ENCODE measurements at regions not wholly inside any gene's neighbourhood (a gene's known extent, or its start where the extent isn't known, plus 50 kb on each side); places are given as distances from the start of the nearest gene placed in this dataset.
"Not testable (repeated sequence)": the region's sequence is repeated elsewhere in the genome, so short reads cannot be mapped to it uniquely, and the experiment has no call there.

DNA sequence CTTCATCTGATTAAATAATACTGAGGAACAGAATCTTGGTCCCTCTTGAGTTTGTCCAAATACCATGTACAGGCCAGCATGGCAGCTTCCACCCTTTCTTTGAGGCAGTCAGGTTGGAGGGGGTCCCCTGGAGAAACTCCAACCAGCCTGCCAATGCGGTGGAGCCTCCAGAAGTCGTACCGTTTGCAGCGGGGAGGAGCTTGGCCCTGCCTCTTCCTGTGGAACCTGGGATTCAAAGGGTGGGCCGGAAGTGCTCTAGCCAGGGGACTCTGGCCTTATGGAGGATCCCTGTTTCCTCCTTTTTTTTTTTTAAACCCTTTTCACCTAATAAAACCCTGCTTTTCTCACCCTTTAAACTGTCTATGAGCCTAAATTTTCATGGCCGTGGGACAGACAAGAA, 216.3 kb upstream of the ZNF608 start:
- H3K9me2 ChIP-seq (ENCODE audit: insufficient read depth, low read length): no peaks in the 10 kb centered on the region
- no peaks in the 10 kb centered on the region for H3K79me2 ChIP-seq (ENCODE audit: insufficient read depth, low read depth, low read length)
- DNase-seq (ENCODE audit: low spot score): no peak
- BruUV-seq (replicated peaks): no TSS peak
- intact Hi-C loops (cut with micrococcal nuclease; ENCODE audit: unreplicated experiment): no loop called here
- CTCF ChIA-PET (ENCODE audit: unreplicated experiment): no interaction called here
- no peak overlapping the region for H2AFZ ChIP-seq (ENCODE audit: low read length)
- H3K4me3 ChIP-seq (ENCODE audit: low read depth, low read length, poor library complexity, severe bottlenecking): no peak overlapping the region
- TF ChIP-seq, protein P1, sequence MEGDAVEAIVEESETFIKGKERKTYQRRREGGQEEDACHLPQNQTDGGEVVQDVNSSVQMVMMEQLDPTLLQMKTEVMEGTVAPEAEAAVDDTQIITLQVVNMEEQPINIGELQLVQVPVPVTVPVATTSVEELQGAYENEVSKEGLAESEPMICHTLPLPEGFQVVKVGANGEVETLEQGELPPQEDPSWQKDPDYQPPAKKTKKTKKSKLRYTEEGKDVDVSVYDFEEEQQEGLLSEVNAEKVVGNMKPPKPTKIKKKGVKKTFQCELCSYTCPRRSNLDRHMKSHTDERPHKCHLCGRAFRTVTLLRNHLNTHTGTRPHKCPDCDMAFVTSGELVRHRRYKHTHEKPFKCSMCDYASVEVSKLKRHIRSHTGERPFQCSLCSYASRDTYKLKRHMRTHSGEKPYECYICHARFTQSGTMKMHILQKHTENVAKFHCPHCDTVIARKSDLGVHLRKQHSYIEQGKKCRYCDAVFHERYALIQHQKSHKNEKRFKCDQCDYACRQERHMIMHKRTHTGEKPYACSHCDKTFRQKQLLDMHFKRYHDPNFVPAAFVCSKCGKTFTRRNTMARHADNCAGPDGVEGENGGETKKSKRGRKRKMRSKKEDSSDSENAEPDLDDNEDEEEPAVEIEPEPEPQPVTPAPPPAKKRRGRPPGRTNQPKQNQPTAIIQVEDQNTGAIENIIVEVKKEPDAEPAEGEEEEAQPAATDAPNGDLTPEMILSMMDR (conservative IDR thresholded peaks at IDR 0.05; ENCODE audit: low read length): no peak
- H3K36me3 ChIP-seq (ENCODE audit: insufficient read depth, low read length): no peaks in the 10 kb centered on the region
- POLR2A ChIA-PET: interaction anchor here (0.6 to 1.4 kb wide), 4 partner anchors 15 to 124 kb away, joined by 3 to 4 read pairs (median 4); no protein-coding TSS in a partner anchor
- no peaks in the 10 kb centered on the region for H3K9me3 ChIP-seq (ENCODE audit: low read length)
- no peak overlapping the region for H3K4me2 ChIP-seq (ENCODE audit: low read length)
- peaks cover 5% of the 10 kb centered on the region for H3K4me1 ChIP-seq (ENCODE audit: insufficient read depth, low read length, poor library complexity, severe bottlenecking)
- H3K27ac ChIP-seq (ENCODE audit: low read depth, low read length, poor library complexity, severe bottlenecking): no peak overlapping the region
- no peaks in the 10 kb centered on the region for H4K20me1 ChIP-seq (ENCODE audit: insufficient read depth, low read length)

DNA sequence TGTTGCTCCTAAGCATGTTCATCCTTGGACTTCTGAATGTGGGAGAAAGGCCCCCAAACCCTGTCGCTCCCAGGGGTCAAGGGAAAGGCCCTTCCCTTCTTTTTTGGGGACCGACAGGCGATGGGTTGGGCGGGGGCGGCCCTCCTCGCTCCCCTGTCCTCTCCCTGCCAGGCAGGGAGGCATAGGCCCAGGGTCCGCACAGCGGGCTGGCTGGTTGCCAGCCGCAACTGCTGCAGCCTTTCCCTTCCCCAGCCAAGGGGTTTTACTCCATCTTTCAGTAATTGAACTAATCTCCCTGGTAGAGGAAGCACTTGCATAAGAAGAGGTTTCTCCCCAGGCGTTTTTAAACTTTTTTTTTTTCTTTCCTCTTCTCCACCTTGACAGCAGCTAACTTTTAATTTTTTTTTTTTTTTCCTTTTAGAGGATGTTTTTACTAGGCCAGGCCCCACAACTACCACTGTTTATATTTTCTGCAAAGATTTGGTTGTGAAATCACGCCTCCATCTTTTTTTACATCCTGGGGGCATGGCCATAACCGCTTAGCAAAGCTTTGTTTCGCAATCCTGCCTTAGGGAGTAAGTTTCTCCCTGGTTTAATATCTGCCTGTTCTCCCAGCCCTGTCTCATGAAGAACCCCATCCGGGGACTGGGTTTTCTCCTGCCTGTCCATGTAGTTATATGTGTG, 216.9 kb upstream of the ZNF608 start:
- Histone ChIP-seq H4K20me1 (ENCODE audit: insufficient read depth, low read length) (no peaks in the 10 kb centered on the region), H3K27ac (ENCODE audit: low read depth, low read length, poor library complexity, severe bottlenecking) (no peak overlapping the region), H3K4me3 (ENCODE audit: low read depth, low read length, poor library complexity, severe bottlenecking) (no peak overlapping the region), H3K79me2 (ENCODE audit: insufficient read depth, low read depth, low read length) (no peaks in the 10 kb centered on the region), H3K9me2 (ENCODE audit: insufficient read depth, low read length) (no peaks in the 10 kb centered on the region), H3K4me1 (ENCODE audit: insufficient read depth, low read length, poor library complexity, severe bottlenecking) (peaks cover 5% of the 10 kb centered on the region), H2AFZ (ENCODE audit: low read length) (no peak overlapping the region), H3K4me2 (ENCODE audit: low read length) (no peak overlapping the region), H3K36me3 (ENCODE audit: insufficient read depth, low read length) (no peaks in the 10 kb centered on the region), H3K9me3 (ENCODE audit: low read length) (no peaks in the 10 kb centered on the region)
- DNase-seq (ENCODE audit: low spot score): no peak
- POLR2A ChIA-PET: interaction anchor here (0.6 to 1.4 kb wide), 4 partner anchors 10 to 123 kb away, joined by 3 to 4 read pairs (median 4); no protein-coding TSS in a partner anchor
- no TSS peak for BruUV-seq (replicated peaks)
- intact Hi-C loops (cut with micrococcal nuclease; ENCODE audit: unreplicated experiment): no loop called here
- CTCF ChIA-PET (ENCODE audit: unreplicated experiment): no interaction called here
- no peak for TF ChIP-seq EZH2phosphoT487 (IDR thresholded peaks at IDR 0.05; ENCODE audit: borderline replicate concordance, low read depth, low read length)
- TF ChIP-seq, protein P1 (conservative IDR thresholded peaks at IDR 0.05; ENCODE audit: low read length): no peak

DNA sequence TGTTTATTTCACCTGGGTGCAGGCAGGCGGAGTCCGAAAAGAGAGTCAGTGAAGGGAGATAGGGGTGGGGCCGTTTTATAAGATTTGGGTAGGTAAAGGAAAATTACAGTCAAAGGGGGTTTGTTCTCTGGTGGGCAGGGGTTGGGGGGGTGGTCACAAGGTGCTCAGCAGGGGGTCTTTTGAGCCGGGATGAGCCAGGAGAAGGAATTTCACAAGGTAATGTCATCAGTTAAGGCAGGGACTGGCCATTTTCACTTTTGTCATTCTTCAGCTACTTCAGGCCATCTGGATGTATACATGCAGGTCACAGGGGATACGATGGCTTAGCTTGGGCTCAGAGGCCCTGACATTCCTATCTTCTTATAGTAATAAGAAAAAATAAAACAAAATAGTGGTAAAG, 220.3 kb upstream of the ZNF608 start:
- intact Hi-C loops (cut with micrococcal nuclease; ENCODE audit: unreplicated experiment); H3K4me1 ChIP-seq (ENCODE audit: insufficient read depth, low read length, poor library complexity, severe bottlenecking); DNase-seq (ENCODE audit: low spot score); H3K9me3 ChIP-seq (ENCODE audit: low read length); CTCF ChIA-PET (ENCODE audit: unreplicated experiment); H3K27ac ChIP-seq (ENCODE audit: low read depth, low read length, poor library complexity, severe bottlenecking); H4K20me1 ChIP-seq (ENCODE audit: insufficient read depth, low read length); H3K36me3 ChIP-seq (ENCODE audit: insufficient read depth, low read length); BruUV-seq (replicated peaks); H3K4me2 ChIP-seq (ENCODE audit: low read length); H3K9me2 ChIP-seq (ENCODE audit: insufficient read depth, low read length); H3K4me3 ChIP-seq (ENCODE audit: low read depth, low read length, poor library complexity, severe bottlenecking); H2AFZ ChIP-seq (ENCODE audit: low read length); H3K79me2 ChIP-seq (ENCODE audit: insufficient read depth, low read depth, low read length): not testable (repeated sequence)
- POLR2A ChIA-PET: interaction anchor here (1.2 to 1.5 kb wide), 2 partner anchors 9 to 15 kb away, joined by 3 to 9 read pairs; no protein-coding TSS in a partner anchor

DNA sequence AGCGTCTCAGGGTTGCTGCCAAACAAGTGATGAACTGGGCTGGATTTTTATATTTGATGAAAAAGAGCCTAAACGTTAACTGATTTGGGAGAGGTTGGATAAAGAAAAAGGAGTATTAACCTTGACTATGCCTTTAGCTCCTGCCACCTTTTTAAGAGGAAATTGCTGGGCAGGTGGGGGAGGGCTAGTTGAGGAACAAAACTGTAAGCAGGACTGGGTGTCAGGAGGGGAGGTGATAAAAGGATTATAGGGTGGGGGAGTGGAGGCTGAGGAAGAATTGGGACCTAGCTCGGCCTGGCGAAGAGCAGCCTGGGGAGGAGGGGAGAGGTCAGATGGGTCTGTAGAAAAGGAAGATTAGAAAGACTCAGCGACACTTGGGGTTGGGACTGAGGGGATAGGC, 223.9 kb upstream of the ZNF608 start:
- CTCF ChIA-PET (ENCODE audit: unreplicated experiment); H3K79me2 ChIP-seq (ENCODE audit: insufficient read depth, low read depth, low read length); H3K9me2 ChIP-seq (ENCODE audit: insufficient read depth, low read length); H2AFZ ChIP-seq (ENCODE audit: low read length); H3K36me3 ChIP-seq (ENCODE audit: insufficient read depth, low read length); intact Hi-C loops (cut with micrococcal nuclease; ENCODE audit: unreplicated experiment); H3K9me3 ChIP-seq (ENCODE audit: low read length); H3K4me3 ChIP-seq (ENCODE audit: low read depth, low read length, poor library complexity, severe bottlenecking); DNase-seq (ENCODE audit: low spot score); POLR2A ChIA-PET; H3K27ac ChIP-seq (ENCODE audit: low read depth, low read length, poor library complexity, severe bottlenecking); BruUV-seq (replicated peaks); H3K4me2 ChIP-seq (ENCODE audit: low read length); H4K20me1 ChIP-seq (ENCODE audit: insufficient read depth, low read length): not testable (repeated sequence)
- peaks cover 25% of the 10 kb centered on the region for H3K4me1 ChIP-seq (ENCODE audit: insufficient read depth, low read length, poor library complexity, severe bottlenecking)
